ENCODE measurements at regions not wholly inside any gene's neighbourhood (a gene's known extent, or its start where the extent isn't known, plus 50 kb on each side); places are given as distances from the start of the nearest gene placed in this dataset.

DNA sequence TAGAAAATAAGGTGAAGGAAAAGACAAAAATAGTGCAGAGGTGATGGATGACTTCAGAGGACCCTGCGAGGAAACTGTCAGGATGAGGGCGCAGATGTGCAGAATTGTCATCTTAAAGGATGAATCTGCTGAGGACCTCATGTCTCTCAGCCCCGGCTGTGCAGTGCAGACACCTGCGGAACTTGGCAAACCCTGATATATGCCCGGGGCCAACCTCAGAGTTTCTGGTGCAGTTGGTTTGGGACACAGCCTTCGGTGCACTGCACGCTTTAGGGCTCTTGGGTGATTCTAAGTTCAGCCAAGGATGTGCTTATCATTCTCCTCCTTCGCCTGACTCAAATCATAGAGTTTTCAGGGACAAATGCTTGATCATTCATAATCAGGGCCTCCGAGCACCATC, 310.1 kb downstream of the TCERG1L start:
- TF ChIP-seq POLR2A (IDR thresholded peaks at IDR 0.05): no peak
- WGBS, 2 donors: 71 to 78% methylated on average over 9 of the region's 9 CpGs
- Histone ChIP-seq H3K27ac (no peak overlapping the region), H3K36me3 (no peaks in the 10 kb centered on the region), H3K27me3 (peaks cover 0 to 30% (median 0%) of the 10 kb centered on the region in 4 donors), H3K9me3 (no peaks in the 10 kb centered on the region), H3K4me3 (no peak overlapping the region), H3K4me1 (no peaks in the 10 kb centered on the region)
- intact Hi-C loops (cut with DNase I): no loop called here
- no peak for DNase-seq

DNA sequence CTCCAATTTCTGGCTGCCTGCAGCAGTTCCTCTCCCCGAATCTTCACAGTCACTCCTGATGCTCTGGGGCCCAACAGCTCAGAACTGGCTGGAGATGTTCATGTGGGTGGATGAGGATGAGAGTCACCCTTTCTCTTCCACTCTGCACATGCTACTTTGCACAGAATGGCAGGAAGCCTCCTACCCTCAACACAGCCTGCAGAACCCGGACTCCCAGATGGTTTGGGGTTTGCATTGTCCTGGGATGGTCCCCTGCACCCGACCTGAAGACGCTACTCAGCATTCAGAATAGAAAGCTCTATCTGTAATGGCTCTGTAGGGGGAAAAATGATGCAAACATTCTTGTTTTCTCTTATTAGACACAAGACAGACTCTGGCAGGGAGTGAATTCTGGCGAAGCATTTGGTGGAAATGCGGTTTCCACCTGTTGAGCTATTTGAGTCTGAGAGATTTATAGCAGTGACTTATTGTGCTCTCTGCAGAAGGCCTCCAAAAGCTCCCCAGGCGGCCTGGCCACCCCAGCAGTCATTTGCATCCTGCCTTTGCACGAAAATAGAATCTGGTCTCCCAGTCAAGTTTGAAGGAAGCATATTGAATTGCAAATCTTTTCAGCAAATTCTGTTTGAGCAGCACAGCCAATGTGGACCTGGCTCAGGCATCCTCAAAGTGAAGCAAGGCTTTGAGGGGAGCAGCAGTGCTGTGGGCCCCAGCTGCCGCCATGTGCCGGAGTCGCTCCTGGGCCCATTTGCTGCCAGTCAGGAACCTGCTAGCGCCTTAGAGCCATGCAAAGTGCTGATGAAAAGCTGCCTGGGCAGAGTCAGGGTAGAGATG, 309.3 kb downstream of the TCERG1L start:
- Histone ChIP-seq H3K9me3 (no peaks in the 10 kb centered on the region), H3K27me3 (peaks cover 0 to 28% (median 0%) of the 10 kb centered on the region in 4 donors), H3K36me3 (no peaks in the 10 kb centered on the region), H3K4me3 (no peak overlapping the region), H3K4me1 (no peaks in the 10 kb centered on the region), H3K27ac (no peak overlapping the region)
- no peak for DNase-seq
- TF ChIP-seq, protein P1, sequence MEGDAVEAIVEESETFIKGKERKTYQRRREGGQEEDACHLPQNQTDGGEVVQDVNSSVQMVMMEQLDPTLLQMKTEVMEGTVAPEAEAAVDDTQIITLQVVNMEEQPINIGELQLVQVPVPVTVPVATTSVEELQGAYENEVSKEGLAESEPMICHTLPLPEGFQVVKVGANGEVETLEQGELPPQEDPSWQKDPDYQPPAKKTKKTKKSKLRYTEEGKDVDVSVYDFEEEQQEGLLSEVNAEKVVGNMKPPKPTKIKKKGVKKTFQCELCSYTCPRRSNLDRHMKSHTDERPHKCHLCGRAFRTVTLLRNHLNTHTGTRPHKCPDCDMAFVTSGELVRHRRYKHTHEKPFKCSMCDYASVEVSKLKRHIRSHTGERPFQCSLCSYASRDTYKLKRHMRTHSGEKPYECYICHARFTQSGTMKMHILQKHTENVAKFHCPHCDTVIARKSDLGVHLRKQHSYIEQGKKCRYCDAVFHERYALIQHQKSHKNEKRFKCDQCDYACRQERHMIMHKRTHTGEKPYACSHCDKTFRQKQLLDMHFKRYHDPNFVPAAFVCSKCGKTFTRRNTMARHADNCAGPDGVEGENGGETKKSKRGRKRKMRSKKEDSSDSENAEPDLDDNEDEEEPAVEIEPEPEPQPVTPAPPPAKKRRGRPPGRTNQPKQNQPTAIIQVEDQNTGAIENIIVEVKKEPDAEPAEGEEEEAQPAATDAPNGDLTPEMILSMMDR (IDR thresholded peaks at IDR 0.05): no peak
- no peak for TF ChIP-seq POLR2A (IDR thresholded peaks at IDR 0.05)
- 53 to 57% methylated on average over 6 of the region's 12 CpGs for WGBS, 2 donors
- intact Hi-C loops (cut with DNase I): no loop called here

DNA sequence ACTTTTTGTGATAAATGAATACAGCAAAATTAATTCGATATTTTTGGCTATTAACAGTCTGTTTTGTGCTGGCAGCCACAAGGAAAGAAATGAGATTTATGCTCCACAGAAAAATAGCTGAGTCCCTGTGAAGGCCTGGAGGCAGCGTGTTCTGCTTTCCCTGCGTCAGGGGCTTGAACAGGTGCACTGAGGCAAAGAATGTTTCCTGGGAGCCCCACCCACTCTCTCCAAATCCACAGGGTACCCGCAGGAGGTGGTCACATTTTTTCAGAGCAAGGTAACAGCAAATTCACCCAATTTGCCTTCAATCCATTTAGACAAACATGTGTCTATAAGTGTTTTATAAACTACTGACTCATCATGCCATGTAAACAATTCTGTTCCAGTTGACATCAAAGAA, 308.1 kb downstream of the TCERG1L start:
- Histone ChIP-seq H3K36me3 (no peaks in the 10 kb centered on the region), H3K27ac (no peak overlapping the region), H3K4me1 (no peaks in the 10 kb centered on the region), H3K9me3 (no peaks in the 10 kb centered on the region), H3K27me3 (peaks cover 0 to 27% (median 0%) of the 10 kb centered on the region in 4 donors), H3K4me3 (no peak overlapping the region)
- 62 to 69% methylated on average over 4 of the region's 4 CpGs for WGBS, 2 donors
- no peak for DNase-seq
- TF ChIP-seq POLR2A (IDR thresholded peaks at IDR 0.05): no peak
- TF ChIP-seq, protein P1 (IDR thresholded peaks at IDR 0.05): no peak
- intact Hi-C loops (cut with DNase I): no loop called here

DNA sequence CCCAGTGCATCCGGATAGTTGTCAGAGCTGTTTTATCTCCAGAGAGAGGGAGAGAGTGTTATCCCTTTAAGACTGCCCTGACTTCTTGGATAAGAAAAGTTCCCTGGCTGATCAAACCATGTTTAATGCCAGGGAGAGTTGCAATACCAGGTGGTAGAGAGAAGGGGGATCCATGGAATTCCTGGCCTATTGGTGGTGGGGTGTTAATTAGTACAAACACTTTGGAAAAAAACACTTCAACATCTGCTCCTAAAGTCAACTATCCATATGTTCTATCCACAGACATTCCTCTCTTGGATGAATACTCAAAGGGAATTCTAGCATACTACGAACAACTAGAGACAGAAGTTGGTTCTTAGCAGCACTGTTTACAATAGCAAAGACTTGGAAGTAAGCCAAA, 307.2 kb downstream of the TCERG1L start:
- Histone ChIP-seq H3K36me3 (no peaks in the 10 kb centered on the region), H3K27me3 (peaks cover 0 to 21% (median 0%) of the 10 kb centered on the region in 4 donors), H3K27ac (no peak overlapping the region), H3K4me1 (no peaks in the 10 kb centered on the region), H3K9me3 (no peaks in the 10 kb centered on the region), H3K4me3 (no peak overlapping the region)
- intact Hi-C loops (cut with DNase I): no loop called here
- TF ChIP-seq, protein P1 (IDR thresholded peaks at IDR 0.05): no peak
- TF ChIP-seq POLR2A (IDR thresholded peaks at IDR 0.05): no peak
- WGBS, 2 donors: 55 to 56% methylated on average over 2 of the region's 2 CpGs
- DNase-seq: no peak

DNA sequence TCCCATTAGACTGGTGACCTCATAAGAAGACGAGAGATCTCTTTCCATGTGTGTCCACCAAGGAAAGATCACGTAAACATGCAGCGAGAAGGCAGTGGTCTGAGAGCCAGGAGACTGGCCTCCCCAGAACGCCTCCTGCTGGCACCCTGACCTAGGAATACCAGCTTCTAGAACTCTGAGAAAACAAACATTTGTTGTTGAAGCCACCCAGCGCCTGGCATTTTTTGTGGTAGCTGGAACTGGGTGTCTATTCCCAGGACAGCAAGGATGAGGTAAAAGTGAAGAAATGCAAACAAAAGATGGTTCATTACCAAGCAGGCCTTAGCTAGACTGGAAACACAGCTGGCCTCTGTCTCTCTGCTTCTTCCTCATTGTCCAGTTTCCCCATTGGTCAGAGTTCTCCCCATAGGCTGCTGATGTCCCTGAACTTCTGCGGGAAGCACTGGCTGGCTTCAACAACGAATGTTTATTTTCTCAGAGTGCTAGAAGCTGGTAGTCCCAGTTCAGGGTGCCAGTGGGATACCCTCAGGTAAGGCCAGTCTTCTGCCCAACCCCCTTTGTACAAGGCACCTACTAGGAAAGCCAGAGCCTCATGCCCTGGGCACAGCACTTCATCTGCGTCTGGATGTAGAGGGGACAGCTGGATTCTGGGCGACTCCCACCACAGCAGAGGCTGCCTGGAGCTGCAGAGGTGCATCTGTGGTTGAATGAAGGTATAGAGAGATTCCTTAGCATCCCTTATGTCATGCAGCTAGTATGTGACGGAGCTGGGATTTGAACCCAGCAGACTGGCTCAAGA, 304.9 kb downstream of the TCERG1L start:
- H3K27me3 ChIP-seq: peaks cover 0 to 7% (median 0%) of the 10 kb centered on the region in 4 donors
- WGBS, 2 donors: 66 to 83% methylated on average over 7 to 8 of the region's 10 CpGs
- no peak for TF ChIP-seq POLR2A (IDR thresholded peaks at IDR 0.05)
- TF ChIP-seq, protein P1 (IDR thresholded peaks at IDR 0.05): no peak
- H3K4me3 ChIP-seq: no peak overlapping the region
- H3K27ac ChIP-seq: no peak overlapping the region
- no peaks in the 10 kb centered on the region for H3K4me1 ChIP-seq
- intact Hi-C loops (cut with DNase I): no loop called here
- no peak for DNase-seq
- no peaks in the 10 kb centered on the region for H3K9me3 ChIP-seq
- no peaks in the 10 kb centered on the region for H3K36me3 ChIP-seq
